ENCODE measurements at regions not wholly inside any gene's neighbourhood (a gene's known extent, or its start where the extent isn't known, plus 50 kb on each side); places are given as distances from the start of the nearest gene placed in this dataset.

DNA sequence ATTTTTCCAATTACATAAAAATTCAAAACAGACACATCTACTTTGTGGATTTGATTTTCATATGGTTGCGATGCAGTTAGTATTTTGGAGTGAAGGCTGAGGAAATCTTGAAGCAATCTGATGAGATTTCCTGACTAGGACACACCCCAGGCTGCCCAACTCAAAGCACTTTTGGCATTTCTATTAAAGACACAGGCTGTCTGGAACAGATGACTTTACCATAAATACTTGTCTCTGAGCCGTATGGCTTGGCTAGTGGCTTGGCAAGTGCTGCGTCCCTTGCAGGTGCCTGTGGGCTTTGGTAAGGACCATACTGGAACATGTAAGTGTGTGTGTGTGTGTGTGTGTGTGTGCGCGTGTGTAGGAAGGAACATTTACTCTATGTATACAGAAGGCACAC lies 218.8 kb downstream of the FGF9 start:
- Histone ChIP-seq H2AK5ac (ENCODE audit: low read depth, low read length) (no peak overlapping the region), H4K20me1 (replicated peaks in 1 of 2; ENCODE audit: control insufficient read depth in 1 of 2, insufficient read depth in 2 of 2, low read length in 2 of 2) (no peaks in the 10 kb centered on the region), H4K91ac (replicated peaks; ENCODE audit: insufficient read length, low read length) (no peak overlapping the region), H3K4me2 (ENCODE audit: insufficient read depth in 1 of 2, low read depth in 2 of 2, low read length in 2 of 2) (no peak overlapping the region), H2BK5ac (ENCODE audit: low read depth, low read length) (no peak overlapping the region), H2BK15ac (ENCODE audit: low read length) (no peak overlapping the region), H3K36me3 (ENCODE audit: control insufficient read depth in 2 of 4, insufficient read depth in 4 of 4, low read length in 3 of 4) (no peaks in the 10 kb centered on the region), H3K4ac (replicated peaks; ENCODE audit: insufficient read length, low read depth, low read length) (no peak overlapping the region), H3K27me3 (replicated peaks in 1 of 4; ENCODE audit: control insufficient read depth in 3 of 4, extremely low read depth in 1 of 4, insufficient read depth in 3 of 4, low read length in 3 of 4) (no peaks in the 10 kb centered on the region), H3K14ac (ENCODE audit: insufficient read length) (no peak overlapping the region), H3K18ac (ENCODE audit: extremely low read depth, low read length) (no peak overlapping the region), H3K9me3 (ENCODE audit: insufficient read depth in 2 of 2, low read depth in 1 of 2, low read length in 1 of 2) (peaks cover 0 to 3% of the 10 kb centered on the region in 2 experiments; a peak in 1 of 4 replicates), H4K5ac (ENCODE audit: insufficient read length, low read depth, low read length) (no peak overlapping the region), H2AFZ (ENCODE audit: low read length) (no peak overlapping the region), H2BK20ac (ENCODE audit: low read length) (no peak overlapping the region), H2BK120ac (replicated peaks; ENCODE audit: low read depth, low read length) (no peak overlapping the region), H3K23me2 (ENCODE audit: low read depth, low read length) (peaks cover 7% of the 10 kb centered on the region; the same call in 1 of the 2 replicates), H3K9ac (replicated peaks in 1 of 4; ENCODE audit: extremely low read depth in 1 of 4, low read depth in 3 of 4, low read length in 3 of 4) (no peak overlapping the region), H4K8ac (ENCODE audit: extremely low read depth, insufficient read depth, low read length) (no peak overlapping the region), H3K79me1 (ENCODE audit: low read depth, low read length) (no peaks in the 10 kb centered on the region), H3K23ac (ENCODE audit: insufficient read length) (no peak overlapping the region), H3K4me1 (replicated peaks in 1 of 4; ENCODE audit: control insufficient read depth in 3 of 4, insufficient read depth in 4 of 4, low read length in 3 of 4) (no peaks in the 10 kb centered on the region), H3K27ac (ENCODE audit: low read depth, low read length) (no peak overlapping the region), H3K79me2 (ENCODE audit: control insufficient read depth in 1 of 2, insufficient read depth in 2 of 2, low read length in 2 of 2) (no peaks in the 10 kb centered on the region), H2BK12ac (ENCODE audit: low read depth, low read length) (no peak overlapping the region), H3K4me3 (ENCODE audit: extremely low read depth in 1 of 4, insufficient read depth in 2 of 4, low read depth in 3 of 4, low read length in 4 of 4) (no peak overlapping the region), H3K56ac (replicated peaks; ENCODE audit: insufficient read length, low read depth, low read length) (no peak overlapping the region)
- DNase-seq (ENCODE audit: low read depth in 1 of 2, low spot score in 2 of 2) (no peak), FAIRE-seq (no peak)
- TF ChIP-seq EZH2 (IDR thresholded peaks at IDR 0.05; ENCODE audit: low read depth, low read length, severe bottlenecking) (no peak), SAP30 (IDR thresholded peaks at IDR 0.05; ENCODE audit: insufficient read depth, insufficient replicate concordance, low read length) (no peak), RBBP5 (IDR thresholded peaks at IDR 0.05; ENCODE audit: borderline replicate concordance, low read depth, low read length) (no peak), EP300 (IDR thresholded peaks at IDR 0.05; ENCODE audit: borderline replicate concordance in 1 of 2, low read depth in 2 of 2, low read length in 2 of 2) (no peak), GABPA (IDR thresholded peaks at IDR 0.05; ENCODE audit: borderline replicate concordance, insufficient read depth, low read length) (no peak), POLR2A (IDR thresholded peaks at IDR 0.05; ENCODE audit: control extremely low read depth in 1 of 2, low read depth in 2 of 2, low read length in 2 of 2) (no peak), RAD21 (IDR thresholded peaks at IDR 0.05 in 1 of 2, conservative IDR thresholded peaks at IDR 0.05 in 1 of 2; ENCODE audit: low read depth in 2 of 2, low read length in 2 of 2) (no peak), BCL11A (IDR thresholded peaks at IDR 0.05; ENCODE audit: low read depth in 2 of 2, low read length in 2 of 2) (no peak), CBX5 (IDR thresholded peaks at IDR 0.05; ENCODE audit: low read depth, low read length) (no peak), YY1 (IDR thresholded peaks at IDR 0.05; ENCODE audit: low read depth, low read length) (no peak), RXRA (IDR thresholded peaks at IDR 0.05; ENCODE audit: insufficient read depth, low read depth, low read length) (no peak), POLR2AphosphoS5 (IDR thresholded peaks at IDR 0.05; ENCODE audit: low read depth, low read length) (no peak)
- ChIA-PET POLR2A (ENCODE audit: partially characterized antibody) (no interaction called here), CTCF (ENCODE audit: partially characterized antibody) (interaction anchor here (0.9 kb wide), 1 partner anchor 19 kb away, joined by 3 read pairs; no protein-coding TSS in a partner anchor)
- WGBS, 2 experiments (ENCODE audit: extremely low coverage in 1 of 2, insufficient coverage in 1 of 2, insufficient read length in 1 of 2, insufficient replicate concordance in 2 of 2, low coverage in 1 of 2, low lambda C conversion rate in 2 of 2, missing lambda C conversion rate in 1 of 2), result 92% methylated on average over 5 of the region's 5 CpGs; no CpG with 5 or more reads in 1 of the 2 experiments
